ENCODE measurements at regions not wholly inside any gene's neighbourhood (a gene's known extent, or its start where the extent isn't known, plus 50 kb on each side); places are given as distances from the start of the nearest gene placed in this dataset.

DNA sequence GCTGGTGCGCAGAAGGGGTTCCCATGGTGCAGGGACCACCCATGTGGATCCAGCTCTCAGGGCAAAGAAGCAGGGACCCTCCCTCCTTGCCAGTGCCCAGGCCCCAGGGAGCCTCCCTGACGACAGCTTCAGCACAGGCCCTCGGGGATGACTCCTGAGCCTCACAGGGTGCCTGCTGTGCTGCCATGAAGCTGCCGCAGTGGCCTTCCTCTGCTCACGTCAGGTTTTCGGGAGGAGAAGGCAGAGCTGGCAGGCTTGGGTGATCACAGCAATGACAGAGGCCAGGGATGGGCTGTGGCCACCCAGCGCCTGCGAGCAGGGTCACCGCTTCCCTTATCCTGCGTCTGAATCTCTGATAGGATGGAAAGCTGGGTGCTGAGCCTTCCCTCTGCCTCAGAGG lies 276.2 kb downstream of the BRD1 start:
- H3K27ac ChIP-seq: no peak overlapping the region
- DNase-seq: peak in 1 of 2 donors; percentile 42
- no peak for ATAC-seq
- H3K4me1 ChIP-seq: no peaks in the 10 kb centered on the region
- intact Hi-C loops (cut with DNase I): no loop called here
- peaks cover 0 to 2% (median 0%) of the 10 kb centered on the region in 3 donors for H3K27me3 ChIP-seq (ENCODE audit: insufficient read depth in 3 of 3, low read length in 2 of 3)
- H3K9me3 ChIP-seq: no peaks in the 10 kb centered on the region
- no peaks in the 10 kb centered on the region for H3K36me3 ChIP-seq (ENCODE audit: insufficient read depth in 1 of 2, low read depth in 1 of 2)
- WGBS, 3 donors: 92 to 93% (median 93%) methylated on average over 10 of the region's 10 CpGs
- no peak overlapping the region for H3K4me3 ChIP-seq
- TF ChIP-seq, protein P1, sequence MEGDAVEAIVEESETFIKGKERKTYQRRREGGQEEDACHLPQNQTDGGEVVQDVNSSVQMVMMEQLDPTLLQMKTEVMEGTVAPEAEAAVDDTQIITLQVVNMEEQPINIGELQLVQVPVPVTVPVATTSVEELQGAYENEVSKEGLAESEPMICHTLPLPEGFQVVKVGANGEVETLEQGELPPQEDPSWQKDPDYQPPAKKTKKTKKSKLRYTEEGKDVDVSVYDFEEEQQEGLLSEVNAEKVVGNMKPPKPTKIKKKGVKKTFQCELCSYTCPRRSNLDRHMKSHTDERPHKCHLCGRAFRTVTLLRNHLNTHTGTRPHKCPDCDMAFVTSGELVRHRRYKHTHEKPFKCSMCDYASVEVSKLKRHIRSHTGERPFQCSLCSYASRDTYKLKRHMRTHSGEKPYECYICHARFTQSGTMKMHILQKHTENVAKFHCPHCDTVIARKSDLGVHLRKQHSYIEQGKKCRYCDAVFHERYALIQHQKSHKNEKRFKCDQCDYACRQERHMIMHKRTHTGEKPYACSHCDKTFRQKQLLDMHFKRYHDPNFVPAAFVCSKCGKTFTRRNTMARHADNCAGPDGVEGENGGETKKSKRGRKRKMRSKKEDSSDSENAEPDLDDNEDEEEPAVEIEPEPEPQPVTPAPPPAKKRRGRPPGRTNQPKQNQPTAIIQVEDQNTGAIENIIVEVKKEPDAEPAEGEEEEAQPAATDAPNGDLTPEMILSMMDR (IDR thresholded peaks at IDR 0.05): no peak

DNA sequence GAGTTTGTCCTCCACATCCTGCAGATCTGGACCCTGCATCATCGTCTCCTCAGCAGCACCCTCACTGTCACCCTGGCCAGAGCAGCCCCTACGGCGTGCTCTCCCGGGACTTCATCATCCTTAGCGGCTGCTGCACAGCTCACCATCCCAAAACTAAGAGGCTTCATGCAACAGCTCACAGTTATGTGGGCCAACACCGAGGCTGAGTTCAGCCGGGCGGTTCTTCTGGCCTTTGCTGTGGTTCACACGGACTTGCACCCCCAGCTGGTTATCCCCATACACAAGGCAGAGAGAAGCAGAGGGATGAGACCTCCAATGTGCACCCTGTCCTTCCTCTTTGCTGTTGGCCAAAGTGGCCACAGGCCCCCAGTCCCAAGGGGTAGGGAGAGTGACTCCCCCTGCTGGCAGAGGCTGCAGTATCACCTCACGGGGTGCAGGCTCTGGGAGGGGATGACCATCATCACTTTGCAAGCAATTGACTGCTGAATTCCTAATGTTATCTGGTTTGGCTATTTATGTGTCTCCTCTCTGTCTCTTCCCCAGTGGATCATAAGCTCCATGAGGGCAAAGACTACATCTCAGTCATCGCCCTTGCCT lies 276.8 kb downstream of the BRD1 start:
- intact Hi-C loops (cut with DNase I): no loop called here
- Histone ChIP-seq H3K27me3 (ENCODE audit: insufficient read depth in 3 of 3, low read length in 2 of 3) (peaks cover 0 to 2% (median 0%) of the 10 kb centered on the region in 3 donors), H3K27ac (no peak overlapping the region), H3K36me3 (ENCODE audit: insufficient read depth in 1 of 2, low read depth in 1 of 2) (no peaks in the 10 kb centered on the region), H3K4me3 (no peak overlapping the region), H3K9me3 (no peaks in the 10 kb centered on the region), H3K4me1 (no peaks in the 10 kb centered on the region)
- WGBS, 3 donors: 85 to 96% (median 94%) methylated on average over 11 of the region's 11 CpGs
- ATAC-seq: no peak
- DNase-seq: no peak
- TF ChIP-seq, protein P1 (IDR thresholded peaks at IDR 0.05): no peak

DNA sequence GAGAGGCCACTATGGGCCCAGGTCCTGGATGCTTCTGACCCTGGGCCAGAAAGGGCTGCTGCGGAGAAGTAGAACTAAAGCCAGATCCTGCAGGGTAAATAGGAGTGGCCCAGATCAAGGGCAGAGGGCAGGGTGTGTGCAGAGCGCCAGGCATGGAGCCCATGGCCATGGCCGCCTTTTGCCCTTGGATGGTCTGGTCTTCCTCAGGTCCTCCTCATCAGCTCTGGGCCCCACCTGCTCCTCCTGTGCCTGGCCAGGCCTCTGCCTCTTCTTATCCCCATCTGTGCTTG lies 277.6 kb downstream of the BRD1 start:
- H3K9me3 ChIP-seq: no peaks in the 10 kb centered on the region
- no peaks in the 10 kb centered on the region for H3K36me3 ChIP-seq (ENCODE audit: insufficient read depth in 1 of 2, low read depth in 1 of 2)
- ATAC-seq (no peak), DNase-seq (no peak)
- no peaks in the 10 kb centered on the region for H3K4me1 ChIP-seq
- TF ChIP-seq, protein P1 (IDR thresholded peaks at IDR 0.05): no peak
- no peak overlapping the region for H3K4me3 ChIP-seq
- H3K27ac ChIP-seq: no peak overlapping the region
- 88 to 95% (median 90%) methylated on average over 3 of the region's 3 CpGs for WGBS, 3 donors
- intact Hi-C loops (cut with DNase I): no loop called here
- peaks cover 0 to 2% (median 0%) of the 10 kb centered on the region in 3 donors for H3K27me3 ChIP-seq (ENCODE audit: insufficient read depth in 3 of 3, low read length in 2 of 3)

DNA sequence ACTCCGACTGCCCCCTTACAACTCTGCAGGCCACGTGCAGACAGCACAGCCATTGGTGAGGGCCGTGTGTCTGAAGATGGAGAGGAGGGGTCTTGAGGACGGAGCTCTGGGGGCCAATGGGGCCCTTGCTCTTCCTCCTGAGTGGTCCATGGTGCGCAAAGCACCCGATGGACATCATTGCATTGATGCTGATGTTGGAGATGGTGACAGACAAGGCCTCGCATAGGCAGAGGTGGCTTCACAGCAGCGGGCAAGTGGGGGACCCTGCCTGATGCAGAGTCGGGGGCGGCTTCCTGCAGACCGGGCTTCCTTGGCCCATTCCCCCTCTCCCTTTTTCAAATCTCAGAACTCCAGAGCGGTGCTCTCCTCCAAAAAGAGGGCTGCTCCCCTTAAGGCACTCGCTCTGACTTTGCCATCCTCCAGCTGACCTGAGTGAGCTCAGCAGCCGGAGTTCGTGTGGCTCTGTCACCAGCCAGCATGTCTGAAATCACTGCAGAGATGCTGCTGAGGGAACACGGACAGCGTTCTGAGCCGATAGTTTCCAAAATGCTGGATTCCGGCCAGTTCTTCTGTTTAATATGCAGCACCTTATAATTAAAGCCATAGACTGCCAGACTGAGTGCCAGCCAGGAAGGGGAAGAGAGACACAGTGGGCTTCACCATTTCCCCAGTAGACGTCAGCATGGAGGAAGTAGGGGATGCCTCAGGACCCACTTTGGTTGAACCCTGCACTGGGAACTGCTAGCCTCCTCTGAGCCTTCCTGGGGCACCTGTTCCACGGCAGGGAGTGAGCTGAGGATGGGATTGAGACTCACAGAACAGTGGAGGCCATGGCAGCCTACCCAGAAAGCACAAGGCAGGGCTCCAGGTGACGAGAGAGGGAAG lies 278.2 kb downstream of the BRD1 start:
- intact Hi-C loops (cut with DNase I): no loop called here
- H3K27me3 ChIP-seq (ENCODE audit: insufficient read depth in 3 of 3, low read length in 2 of 3): peaks cover 0 to 2% (median 0%) of the 10 kb centered on the region in 3 donors
- WGBS, 3 donors: 77 to 82% (median 80%) methylated on average over 21 to 22 of the region's 22 CpGs
- DNase-seq (no peak), ATAC-seq (no peak)
- TF ChIP-seq, protein P1 (IDR thresholded peaks at IDR 0.05): no peak
- H3K9me3 ChIP-seq: no peaks in the 10 kb centered on the region
- H3K27ac ChIP-seq: no peak overlapping the region
- no peak overlapping the region for H3K4me3 ChIP-seq
- H3K36me3 ChIP-seq (ENCODE audit: insufficient read depth in 1 of 2, low read depth in 1 of 2): no peaks in the 10 kb centered on the region
- H3K4me1 ChIP-seq: no peaks in the 10 kb centered on the region

Data from psoas muscle (tissue), 7 donors.